Liver (tissue), 8 donors: ENCODE measurements at regions not wholly inside any gene's neighbourhood (a gene's known extent, or its start where the extent isn't known, plus 50 kb on each side); places are given as distances from the start of the nearest gene placed in this dataset.

Experiments used
- DNase-seq: peaks from one replicate; pipeline ENCODE4 v3.0.0-alpha.2; 2017; ENCODE audit warnings: low spot score
- H3K27ac ChIP-seq, 2 donors: one replicate each; pipeline ENCODE4 v1.7.0; 2013; ENCODE audit warnings: inconsistent platforms in 2 of 2, low read length in 2 of 2, control low read depth in 1 of 2, low read depth in 1 of 2, mild to moderate bottlenecking in 1 of 2
- H3K27me3 ChIP-seq, 4 donors: one replicate each; pipeline versions ENCODE4 v1.6.1 to v1.7.0; 2013; ENCODE audit warnings: low read length in 3 of 4, inconsistent platforms in 1 of 4, mild to moderate bottlenecking in 1 of 4, moderate library complexity in 1 of 4; ENCODE audit not compliant: control insufficient read depth in 4 of 4, insufficient read depth in 4 of 4
- H3K36me3 ChIP-seq, 4 donors: one replicate each; pipeline versions ENCODE4 v1.6.1 to v1.7.0; 2013; ENCODE audit warnings: low read length in 3 of 4, mild to moderate bottlenecking in 3 of 4, low read depth in 1 of 4, moderate library complexity in 1 of 4; ENCODE audit not compliant: control insufficient read depth in 4 of 4, insufficient read depth in 3 of 4
- H3K4me1 ChIP-seq, 4 donors: one replicate each; pipeline versions ENCODE4 v1.6.1 to v1.7.0; 2013; ENCODE audit warnings: low read length in 3 of 4, mild to moderate bottlenecking in 3 of 4, moderate library complexity in 1 of 4; ENCODE audit not compliant: control insufficient read depth in 4 of 4, insufficient read depth in 4 of 4
- H3K4me3 ChIP-seq, 3 donors: one replicate each; pipeline versions ENCODE4 v1.6.1 to v1.7.0; 2013; ENCODE audit warnings: low read length in 3 of 3, control low read depth in 1 of 3, low read depth in 1 of 3, mild to moderate bottlenecking in 1 of 3
- H3K9ac ChIP-seq, 2 donors: one replicate each; pipeline ENCODE4 v1.7.0; 2013; ENCODE audit warnings: low read length in 2 of 2, mild to moderate bottlenecking in 2 of 2, moderate library complexity in 2 of 2, control low read depth in 1 of 2, low read depth in 1 of 2
- H3K9me3 ChIP-seq, 4 donors: one replicate each; pipeline versions ENCODE4 v1.6.1 to v1.7.0; 2013; ENCODE audit warnings: low read length in 3 of 4; ENCODE audit not compliant: control insufficient read depth in 4 of 4
- ATF3 ChIP-seq: IDR thresholded peaks from 2 replicates; pipeline ENCODE4 v1.6.1; 2016; ENCODE audit warnings: antibody characterized with exemption
- CTCF ChIP-seq: fragments of 150-350 bp; IDR thresholded peaks from 2 replicates; pipeline ENCODE4 v1.5.1; 2017; ENCODE audit warnings: improper control_type of control experiment, low read depth, low read length; ENCODE audit not compliant: missing input control
- EGR1 ChIP-seq, 2 donors: IDR thresholded peaks; 2 replicates each; pipeline ENCODE4 v1.6.1; 2016 to 2018; ENCODE audit warnings: antibody characterized with exemption in 2 of 2, low read depth in 2 of 2
- FOXA1 ChIP-seq: IDR thresholded peaks from 2 replicates; pipeline ENCODE4 v1.6.1; 2016; ENCODE audit warnings: antibody characterized with exemption
- FOXA2 ChIP-seq: IDR thresholded peaks from 2 replicates; pipeline ENCODE4 v1.6.1; 2016; ENCODE audit warnings: antibody characterized with exemption
- GABPA ChIP-seq, 2 donors: IDR thresholded peaks in 1 of 2; conservative IDR thresholded peaks in 1 of 2; 2 replicates each; pipeline ENCODE4 v1.6.1; 2016; ENCODE audit warnings: antibody characterized with exemption in 2 of 2, mild to moderate bottlenecking in 1 of 2, moderate library complexity in 1 of 2
- HNF4G ChIP-seq: IDR thresholded peaks from 2 replicates; pipeline ENCODE4 v1.6.1; 2016; ENCODE audit warnings: antibody characterized with exemption
- JUND ChIP-seq, 2 donors: IDR thresholded peaks; 2 replicates each; pipeline ENCODE4 v1.6.1; 2016; ENCODE audit warnings: antibody characterized with exemption in 2 of 2
- MAX ChIP-seq: IDR thresholded peaks from 2 replicates; pipeline ENCODE4 v1.6.1; 2016; ENCODE audit warnings: antibody characterized with exemption
- RAD21 ChIP-seq, 2 donors: IDR thresholded peaks; 2 replicates each; pipeline ENCODE4 v1.6.1; 2016; ENCODE audit warnings: antibody characterized with exemption in 2 of 2, mild to moderate bottlenecking in 2 of 2
- REST ChIP-seq: IDR thresholded peaks from 2 replicates; pipeline ENCODE4 v1.6.1; 2016; ENCODE audit warnings: antibody characterized with exemption, mild to moderate bottlenecking
- RXRA ChIP-seq, 2 donors: IDR thresholded peaks; 2 replicates each; pipeline ENCODE4 v1.6.1; 2017 to 2018; ENCODE audit warnings: antibody characterized with exemption in 2 of 2, mild to moderate bottlenecking in 1 of 2
- SP1 ChIP-seq: IDR thresholded peaks from 2 replicates; pipeline ENCODE4 v1.6.1; 2018; ENCODE audit warnings: antibody characterized with exemption, mild to moderate bottlenecking
- TAF1 ChIP-seq: conservative IDR thresholded peaks from 2 replicates; pipeline ENCODE4 v1.6.1; 2016; ENCODE audit warnings: antibody characterized with exemption, mild to moderate bottlenecking
- YY1 ChIP-seq: IDR thresholded peaks from 2 replicates; pipeline ENCODE4 v1.6.1; 2016; ENCODE audit warnings: antibody characterized with exemption, mild to moderate bottlenecking
- ZBTB33 ChIP-seq: IDR thresholded peaks from 2 replicates; pipeline ENCODE4 v1.6.1; 2016; ENCODE audit warnings: antibody characterized with exemption
- WGBS: extraction: QIAGEN DNeasy Blood & Tissue Kit; methylation state at CpG from one replicate; pipeline ENCODE4 v1.1.7; 2013; 5-methylcytosine and 5-hydroxymethylcytosine counted together
- donor health status: healthy.
- donor health status: healthy.
- donor health status: healthy.
- donor health status: healthy.
- donor health status: healthy.

- no peak overlapping the region for H3K9ac ChIP-seq
- no peak overlapping the region for H3K27ac ChIP-seq
- no peaks in the 10 kb centered on the region for H3K4me1 ChIP-seq
- DNase-seq: no peak
- H3K27me3 ChIP-seq: peaks cover 0 to 3% (median 0%) of the 10 kb centered on the region in 4 donors
- H3K36me3 ChIP-seq: no peaks in the 10 kb centered on the region
- H3K4me3 ChIP-seq: no peak overlapping the region
- 60% methylated on average over 1 of the region's 1 CpG for WGBS
- H3K9me3 ChIP-seq: peaks cover 0 to 2% (median under 1%) of the 10 kb centered on the region in 4 donors
- TF ChIP-seq CTCF (no peak), SP1 (no peak), TAF1 (no peak), FOXA2 (no peak), FOXA1 (no peak), YY1 (no peak), HNF4G (no peak), MAX (no peak), JUND (IDR thresholded peaks at IDR 0.05) (no peak)
Observed at GRCh38 chr3:153246806-153247205, 84.8 kb downstream of the RAP2B start.

GRCh38 chr3:153247331-153248330 is 85.6 kb downstream of the RAP2B start:
- H3K27ac ChIP-seq: peak overlapping the region in 1 of 2 donors; percentile 23
- 69% methylated on average over 7 of the region's 7 CpGs for WGBS
- DNase-seq: no peak

More at GRCh38 chr3:153247331-153248330, 85.6 kb downstream of the RAP2B start:
- TF ChIP-seq SP1 (no peak), FOXA1 (no peak), RAD21 (IDR thresholded peaks at IDR 0.05) (no peak), YY1 (no peak), MAX (no peak), ZBTB33 (no peak), TAF1 (no peak), REST (no peak), ATF3 (no peak), FOXA2 (no peak), GABPA (IDR thresholded peaks at IDR 0.05 in 1 of 2, conservative IDR thresholded peaks at IDR 0.05 in 1 of 2) (no peak), HNF4G (no peak), RXRA (IDR thresholded peaks at IDR 0.05) (no peak), EGR1 (IDR thresholded peaks at IDR 0.05; ENCODE audit: low read depth in 2 of 2) (no peak)
- H3K9me3 ChIP-seq: no peaks in the 10 kb centered on the region
- H3K27me3 ChIP-seq: peaks cover 0 to 3% (median 0%) of the 10 kb centered on the region in 4 donors
- no peaks in the 10 kb centered on the region for H3K36me3 ChIP-seq
- H3K9ac ChIP-seq: no peak overlapping the region
- H3K4me1 ChIP-seq: no peaks in the 10 kb centered on the region
- H3K4me3 ChIP-seq: no peak overlapping the region
